ENCODE measurements at regions not wholly inside any gene's neighbourhood (a gene's known extent, or its start where the extent isn't known, plus 50 kb on each side); places are given as distances from the start of the nearest gene placed in this dataset.

DNA sequence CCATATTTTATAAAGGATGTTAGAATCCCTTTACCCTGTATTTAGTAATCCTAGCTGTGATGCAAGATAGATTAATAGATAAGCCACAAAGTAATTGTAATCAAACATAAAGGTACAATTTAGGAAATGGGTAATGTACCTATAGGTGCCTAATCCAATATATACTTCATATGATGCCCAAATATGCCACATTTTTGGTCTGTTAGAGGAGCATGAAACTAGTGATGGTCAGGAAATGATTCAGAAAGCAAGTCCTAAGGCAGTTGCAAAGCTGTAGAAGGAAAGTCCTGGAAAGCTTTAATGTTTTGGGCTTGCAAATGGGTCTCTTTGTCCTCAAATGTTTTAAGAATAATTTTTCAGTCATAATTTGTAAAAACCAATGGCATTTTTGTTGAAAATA, 76.6 kb upstream of the PTPRK start:
- TF ChIP-seq, protein P1, sequence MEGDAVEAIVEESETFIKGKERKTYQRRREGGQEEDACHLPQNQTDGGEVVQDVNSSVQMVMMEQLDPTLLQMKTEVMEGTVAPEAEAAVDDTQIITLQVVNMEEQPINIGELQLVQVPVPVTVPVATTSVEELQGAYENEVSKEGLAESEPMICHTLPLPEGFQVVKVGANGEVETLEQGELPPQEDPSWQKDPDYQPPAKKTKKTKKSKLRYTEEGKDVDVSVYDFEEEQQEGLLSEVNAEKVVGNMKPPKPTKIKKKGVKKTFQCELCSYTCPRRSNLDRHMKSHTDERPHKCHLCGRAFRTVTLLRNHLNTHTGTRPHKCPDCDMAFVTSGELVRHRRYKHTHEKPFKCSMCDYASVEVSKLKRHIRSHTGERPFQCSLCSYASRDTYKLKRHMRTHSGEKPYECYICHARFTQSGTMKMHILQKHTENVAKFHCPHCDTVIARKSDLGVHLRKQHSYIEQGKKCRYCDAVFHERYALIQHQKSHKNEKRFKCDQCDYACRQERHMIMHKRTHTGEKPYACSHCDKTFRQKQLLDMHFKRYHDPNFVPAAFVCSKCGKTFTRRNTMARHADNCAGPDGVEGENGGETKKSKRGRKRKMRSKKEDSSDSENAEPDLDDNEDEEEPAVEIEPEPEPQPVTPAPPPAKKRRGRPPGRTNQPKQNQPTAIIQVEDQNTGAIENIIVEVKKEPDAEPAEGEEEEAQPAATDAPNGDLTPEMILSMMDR (conservative IDR thresholded peaks at IDR 0.05) = no peak
- TF ChIP-seq ZFX (IDR thresholded peaks at IDR 0.05) = no peak
